Inferior parietal cortex (tissue), 1 donor: ENCODE measurements at regions not wholly inside any gene's neighbourhood (a gene's known extent, or its start where the extent isn't known, plus 50 kb on each side); places are given as distances from the start of the nearest gene placed in this dataset.
"Not testable (repeated sequence)": the region's sequence is repeated elsewhere in the genome, so short reads cannot be mapped to it uniquely, and the experiment has no call there.

Experiments
- DNase-seq: peaks from one replicate; pipeline ENCODE4 v3.0.0-alpha.2; 2016; ENCODE audit errors: extremely low spot score

DNA sequence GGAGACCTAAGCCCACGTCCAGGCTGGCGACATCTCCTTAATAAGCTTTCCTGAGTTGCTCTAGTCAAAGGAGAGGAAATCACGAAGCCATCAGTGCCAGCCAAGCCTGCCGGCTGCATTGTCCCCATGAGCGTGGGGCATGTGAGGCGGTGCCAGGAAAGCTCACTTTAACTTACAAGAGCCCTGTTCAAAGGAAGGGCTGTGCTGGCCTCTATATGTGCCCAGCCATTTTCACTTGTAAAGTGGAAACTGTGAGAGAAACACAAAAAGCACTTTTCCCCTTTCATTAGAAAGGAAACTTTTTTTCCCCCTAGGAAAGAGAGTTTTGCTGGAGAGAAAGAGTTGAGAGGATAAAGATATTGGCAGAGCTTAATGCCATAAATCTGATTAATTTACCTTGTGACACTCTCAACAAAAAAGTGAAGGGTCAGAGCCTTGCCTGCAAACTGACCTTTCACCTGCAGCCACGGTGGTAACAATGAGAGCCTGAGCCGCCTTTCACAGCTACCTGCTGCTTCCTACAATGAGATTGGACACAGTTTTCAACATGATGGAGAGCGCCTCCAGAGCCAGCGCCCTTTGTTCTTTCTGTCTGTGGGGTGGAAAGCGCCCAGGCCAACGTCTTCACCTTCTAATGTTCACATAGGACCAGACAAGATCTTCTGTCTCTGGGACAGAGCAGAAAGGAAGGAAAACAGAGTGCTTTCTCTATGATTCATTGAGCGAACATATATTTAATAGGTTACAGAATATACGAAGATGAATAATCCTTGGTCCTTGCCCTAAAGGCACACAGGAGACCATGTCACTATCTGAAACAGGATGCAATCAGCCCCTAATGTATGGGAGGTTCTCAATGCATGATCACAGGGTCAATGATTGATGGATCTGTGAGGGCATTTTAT, 233.1 kb upstream of the HES1 start:
- DNase-seq, result no peak

DNA sequence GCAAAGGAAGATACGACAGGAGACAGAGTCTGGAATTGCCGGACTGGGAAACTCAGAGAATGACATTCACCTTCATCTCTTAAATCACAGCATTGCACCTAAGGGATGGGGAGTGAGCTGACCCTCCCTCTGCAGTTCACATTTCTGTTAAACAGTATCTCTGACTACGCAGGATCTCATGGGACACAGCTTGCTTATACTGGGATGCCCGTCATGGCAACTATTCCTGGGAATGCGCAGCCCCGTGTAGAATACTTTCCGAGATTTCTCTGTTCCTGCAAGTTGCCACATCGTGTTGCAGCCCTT, 232.5 kb upstream of the HES1 start:
- no peak for DNase-seq

DNA sequence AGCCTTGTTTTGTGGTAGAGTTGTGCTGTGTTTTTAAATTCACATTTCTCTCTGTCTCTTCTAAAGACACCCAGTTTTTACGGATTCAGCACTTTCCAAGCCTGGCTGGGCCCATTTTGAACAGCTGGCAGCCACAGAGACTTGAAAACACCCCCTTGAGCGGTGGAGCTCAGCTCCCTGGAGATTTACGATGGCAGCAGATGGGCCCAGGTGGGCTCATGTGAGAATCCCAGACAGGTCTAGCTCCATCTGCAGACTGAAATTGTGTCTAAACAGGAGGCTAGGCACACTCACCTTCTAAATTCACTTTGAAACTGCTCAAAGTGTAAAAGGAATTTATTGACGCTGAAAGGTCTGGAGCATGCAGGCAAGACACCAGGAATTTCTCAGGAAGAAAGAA, 232.0 kb upstream of the HES1 start:
- no peak for DNase-seq

DNA sequence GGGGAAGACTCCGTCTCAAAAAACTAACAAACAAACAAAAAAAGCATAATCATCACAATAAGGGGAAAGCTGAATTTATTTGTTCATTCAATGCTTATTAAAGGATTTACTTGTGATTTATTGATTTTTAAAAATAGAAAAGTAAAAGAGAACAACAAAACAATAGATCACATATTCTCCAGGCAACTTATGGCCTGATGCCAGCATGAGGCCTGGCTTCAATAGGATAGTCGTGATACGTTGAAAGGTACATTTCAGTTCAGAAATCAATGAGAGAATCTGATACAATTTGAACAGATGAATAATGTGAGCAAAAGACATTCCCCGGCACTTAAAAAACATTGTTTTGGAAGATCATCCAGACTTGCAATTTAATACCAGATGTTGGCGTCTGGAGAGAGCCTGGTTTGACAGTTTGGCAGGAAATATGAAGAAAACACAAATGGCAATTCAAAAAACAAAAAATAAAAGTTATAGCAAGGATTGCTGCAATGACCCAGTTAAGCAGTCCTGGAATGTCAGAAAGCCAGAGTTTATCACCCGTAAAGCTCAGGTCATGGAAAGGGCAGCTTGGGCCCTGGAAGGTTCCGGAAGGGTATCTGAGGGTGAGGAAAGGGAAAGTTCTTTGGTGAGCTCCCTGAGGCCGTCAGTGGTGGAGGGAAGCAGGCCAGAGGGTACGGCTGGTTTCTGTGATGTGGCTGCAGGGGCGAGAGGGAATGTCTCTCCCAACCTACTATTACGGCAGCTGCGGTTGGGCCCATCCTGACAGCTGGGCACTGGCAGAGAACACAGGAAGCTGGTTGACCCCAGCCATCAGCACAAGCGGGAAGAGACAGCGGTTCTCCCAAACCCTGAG, 230.2 kb upstream of the HES1 start:
- DNase-seq, result no peak

GRCh38 chr3:193906849-193907410, 229.0 kb upstream of the HES1 start:
- no peak for DNase-seq

GRCh38 chr3:193908181-193908744, 227.7 kb upstream of the HES1 start:
- no peak for DNase-seq

GRCh38 chr3:193909387-193909786, 226.6 kb upstream of the HES1 start:
- DNase-seq, result no peak

GRCh38 chr3:193910310-193910709, 225.6 kb upstream of the HES1 start:
- no peak for DNase-seq

DNA sequence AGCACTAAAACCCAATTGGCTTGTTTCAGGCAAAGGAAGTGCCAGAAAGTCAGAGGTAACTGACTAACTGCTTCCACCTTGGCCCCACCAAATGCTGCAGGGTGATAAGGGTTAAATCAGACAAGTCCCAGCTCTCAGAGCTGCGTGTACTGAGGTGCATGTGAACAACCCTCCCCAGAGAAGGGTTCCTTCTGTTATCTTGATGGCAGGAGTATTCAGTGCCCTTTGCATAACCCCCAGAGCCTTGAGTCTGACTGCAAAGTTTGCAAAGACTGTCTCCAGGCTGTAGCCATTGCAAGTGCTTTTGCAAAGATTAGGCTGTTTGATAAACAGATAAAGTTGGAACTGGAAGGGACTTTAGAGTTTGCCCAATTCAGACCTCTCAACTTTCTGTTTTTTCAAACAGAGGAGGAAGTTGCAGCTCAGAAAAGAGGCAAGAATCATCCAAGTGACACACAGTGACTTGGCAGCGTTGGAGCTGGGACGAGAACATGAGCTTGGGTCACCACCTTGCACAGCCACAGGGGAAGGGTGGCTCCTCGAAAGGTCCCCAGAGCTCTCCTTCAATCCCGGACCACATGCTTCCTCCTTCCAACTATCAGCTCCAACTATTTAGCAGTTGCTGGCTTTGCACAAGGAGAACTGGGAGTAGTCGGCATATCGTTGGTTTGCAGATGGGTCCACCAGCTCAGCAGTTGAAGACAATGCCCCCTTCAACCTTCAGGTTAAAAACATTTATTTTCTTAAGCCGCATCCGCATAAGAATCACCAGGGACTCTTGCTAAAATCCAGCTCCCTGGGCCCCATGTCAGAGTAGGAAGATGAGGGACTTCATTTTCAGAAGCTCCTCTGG, 224.8 kb upstream of the HES1 start:
- peak; percentile 23 for DNase-seq

DNA sequence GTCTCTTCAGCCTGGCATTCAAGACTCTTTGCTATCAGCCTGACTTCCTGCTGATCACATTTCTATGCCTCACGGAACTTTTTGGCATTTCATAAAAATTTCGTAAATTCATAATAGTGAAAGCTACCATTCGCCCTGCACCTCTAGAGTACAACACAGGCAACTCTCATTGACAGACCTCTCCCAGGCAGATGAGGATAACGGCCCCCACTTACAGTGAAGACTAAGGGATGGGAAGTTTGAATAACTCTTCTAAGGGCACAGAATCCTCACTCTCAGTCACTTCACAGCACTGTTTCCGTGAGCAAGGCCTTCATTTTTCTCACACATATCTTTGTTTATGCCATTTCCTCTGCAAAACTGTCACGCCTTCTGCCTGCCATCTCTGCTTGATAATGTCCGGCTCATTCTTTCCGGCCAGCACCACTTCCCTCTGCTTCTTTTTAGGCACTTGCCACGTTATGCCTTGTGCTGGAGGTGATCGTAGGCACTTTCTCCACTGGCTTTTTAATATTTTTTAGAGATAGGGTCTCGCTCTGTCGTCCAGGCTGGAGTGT, 224.1 kb upstream of the HES1 start:
- no peak for DNase-seq

GRCh38 chr3:193912621-193913178, 223.2 kb upstream of the HES1 start:
- no peak for DNase-seq

GRCh38 chr3:193914602-193915001, 221.3 kb upstream of the HES1 start:
- no peak for DNase-seq

GRCh38 chr3:193915099-193915498, 220.8 kb upstream of the HES1 start:
- DNase-seq, result no peak

GRCh38 chr3:193915613-193916012, 220.3 kb upstream of the HES1 start:
- DNase-seq, result no peak

- DNase-seq, result no peak
These were observed 218.8 kb upstream of the HES1 start for GRCh38 chr3:193917158-193917557.

DNA sequence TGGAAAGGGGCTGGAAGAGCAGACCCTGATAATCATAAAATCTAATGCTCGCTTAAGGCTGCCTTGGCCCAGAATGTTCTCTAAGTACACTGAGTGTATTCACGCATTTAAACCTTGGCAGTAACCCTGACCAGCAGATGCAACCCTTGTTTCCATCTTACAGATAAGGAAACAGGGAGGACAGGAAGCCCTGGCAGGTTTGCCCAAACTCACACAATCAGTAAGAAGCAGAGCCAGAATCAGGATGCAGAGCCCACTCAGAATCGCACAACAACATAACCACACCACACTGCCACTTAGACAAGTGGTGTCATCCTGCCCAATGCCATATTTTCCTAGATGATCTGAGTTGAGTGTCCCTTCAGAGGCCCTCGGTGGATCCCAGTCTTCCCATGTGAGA, 214.5 kb upstream of the HES1 start:
- no peak for DNase-seq

DNA sequence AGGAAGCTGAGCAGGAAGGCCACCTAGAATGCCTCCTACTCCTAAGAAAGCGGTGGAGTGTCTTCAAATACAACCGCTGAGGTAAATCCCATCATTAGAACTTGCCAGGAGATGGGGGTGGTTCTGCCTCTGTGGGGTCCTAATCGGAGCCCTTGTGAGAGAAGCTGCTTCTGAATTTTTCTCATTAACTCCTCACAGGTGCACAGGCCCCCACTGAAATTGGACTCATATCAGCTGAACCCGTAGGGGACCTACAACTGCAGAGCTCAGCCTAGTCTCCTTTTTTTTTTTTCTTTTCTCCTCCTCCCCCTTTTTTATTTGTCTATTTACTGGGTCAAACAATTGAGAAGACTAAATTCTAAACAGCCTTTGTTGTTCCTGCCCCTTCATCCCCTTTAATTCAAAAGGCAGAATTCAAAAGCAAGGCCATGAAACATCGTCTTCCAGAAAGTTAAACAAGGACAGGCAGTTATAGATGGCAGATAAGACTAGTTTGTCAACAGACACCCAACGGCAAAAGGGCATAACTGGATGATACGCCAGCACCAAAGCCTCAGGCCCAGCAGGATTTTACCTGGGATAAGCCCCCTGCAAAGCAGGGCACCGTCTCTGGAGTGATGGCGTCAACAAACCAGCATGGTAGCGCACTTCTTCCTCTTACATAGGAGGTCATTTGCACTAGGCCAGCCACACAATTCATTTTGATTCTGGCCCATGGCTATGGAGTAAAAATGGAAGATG, 213.7 kb upstream of the HES1 start:
- no peak for DNase-seq

DNA sequence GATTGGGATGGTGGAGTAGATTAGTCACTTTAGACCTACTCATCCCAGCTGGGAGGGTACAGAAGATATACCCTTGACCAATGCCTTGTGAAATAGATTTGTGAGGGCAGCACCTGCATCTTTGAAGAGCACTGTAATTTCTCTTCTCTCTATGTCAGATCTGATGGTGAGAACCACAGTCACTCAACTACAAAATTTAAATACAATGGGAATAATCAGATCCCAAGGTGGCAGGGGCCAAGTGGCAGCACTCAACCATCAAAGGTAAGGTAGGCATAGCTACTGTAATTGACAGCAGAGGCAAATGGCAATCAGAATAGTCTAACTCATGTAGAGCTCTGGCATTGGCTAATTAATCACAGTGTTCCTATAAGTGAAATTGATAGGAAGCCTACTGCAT, 212.0 kb upstream of the HES1 start:
- DNase-seq, result not testable (repeated sequence)

- DNase-seq, result not testable (repeated sequence)
These were observed 209.9 kb upstream of the HES1 start for GRCh38 chr3:193926071-193926470.
